HG02610 (cell line): ENCODE measurements at regions not wholly inside any gene's neighbourhood (a gene's known extent, or its start where the extent isn't known, plus 50 kb on each side); places are given as distances from the start of the nearest gene placed in this dataset.
A peak's percentile ranks its signal among the peaks of the same experiment; 100 is the strongest.
"Not testable (repeated sequence)": the region's sequence is repeated elsewhere in the genome, so short reads cannot be mapped to it uniquely, and the experiment has no call there.

Source experiments
- ATAC-seq: cut with Tn5 transposase; IDR thresholded peaks from one replicate; pipeline ENCODE4 v1.9.1; 2021; ENCODE audit warnings: mild to moderate bottlenecking, moderate library complexity; ENCODE audit not compliant: unreplicated experiment

DNA sequence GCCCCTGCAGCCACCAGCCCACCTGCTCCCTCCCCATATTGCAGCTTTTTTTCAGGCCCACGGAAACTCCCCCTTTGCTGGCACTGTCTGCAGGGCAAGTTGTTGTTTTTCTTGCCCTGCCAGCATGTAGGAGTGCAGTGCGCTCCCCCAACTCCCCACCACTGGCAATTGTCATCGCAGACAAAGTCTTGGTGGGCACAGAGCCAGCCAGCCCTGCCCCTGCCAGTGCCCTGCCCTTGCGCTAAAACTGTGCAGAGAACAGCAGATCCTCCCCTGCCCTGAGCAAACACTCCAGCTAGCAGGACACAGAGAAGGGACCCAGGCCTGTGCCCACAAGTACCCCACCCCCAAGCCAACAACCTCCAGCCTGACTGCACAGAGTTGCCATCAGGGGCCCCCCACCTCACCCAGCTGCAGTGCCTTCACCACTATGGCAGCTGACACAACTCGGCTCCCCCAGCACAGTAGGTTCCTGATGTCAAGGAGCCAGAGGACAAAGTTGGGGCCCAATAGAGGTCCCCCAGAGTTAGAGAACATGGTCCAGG is 158.1 kb upstream of the ARHGAP42 start:
- no peak for ATAC-seq

DNA sequence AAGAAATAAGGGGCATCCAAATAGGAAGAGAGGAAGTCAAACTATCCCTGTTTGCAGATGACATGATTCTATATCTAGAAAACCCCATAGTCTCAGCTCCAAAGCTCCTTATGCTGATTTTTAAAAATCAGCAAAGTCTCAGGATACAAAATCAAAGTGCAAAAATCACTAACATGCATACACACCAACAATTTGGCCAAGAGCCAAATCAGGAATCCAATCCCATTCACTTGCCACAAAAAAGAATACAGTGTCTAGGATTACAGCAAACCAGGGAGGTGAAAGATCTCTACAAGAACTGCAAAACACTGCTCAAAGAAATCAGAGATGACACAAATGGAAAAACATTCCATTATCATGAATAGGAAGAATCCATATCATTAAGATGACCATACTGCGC is 155.8 kb upstream of the ARHGAP42 start:
- ATAC-seq = not testable (repeated sequence)

DNA sequence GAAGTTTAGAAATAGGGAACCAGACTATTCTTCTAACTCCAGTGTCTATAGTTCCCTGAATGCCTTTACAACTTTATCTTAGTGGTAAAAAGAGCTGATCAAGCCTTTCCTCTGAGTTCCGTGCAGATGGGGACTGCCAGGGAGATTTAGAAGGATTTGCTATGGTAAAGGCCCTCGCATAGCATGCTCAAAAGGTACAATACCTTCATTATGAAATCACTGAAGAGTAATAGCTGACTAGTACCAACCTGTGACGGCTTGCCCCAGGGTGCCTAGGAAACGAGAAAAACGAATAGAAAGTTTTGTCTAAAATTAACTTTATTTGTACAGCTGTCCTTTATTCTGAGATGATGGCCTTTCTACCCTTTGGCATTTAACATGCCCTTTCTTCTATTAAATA is 150.1 kb upstream of the ARHGAP42 start:
- no peak for ATAC-seq

DNA sequence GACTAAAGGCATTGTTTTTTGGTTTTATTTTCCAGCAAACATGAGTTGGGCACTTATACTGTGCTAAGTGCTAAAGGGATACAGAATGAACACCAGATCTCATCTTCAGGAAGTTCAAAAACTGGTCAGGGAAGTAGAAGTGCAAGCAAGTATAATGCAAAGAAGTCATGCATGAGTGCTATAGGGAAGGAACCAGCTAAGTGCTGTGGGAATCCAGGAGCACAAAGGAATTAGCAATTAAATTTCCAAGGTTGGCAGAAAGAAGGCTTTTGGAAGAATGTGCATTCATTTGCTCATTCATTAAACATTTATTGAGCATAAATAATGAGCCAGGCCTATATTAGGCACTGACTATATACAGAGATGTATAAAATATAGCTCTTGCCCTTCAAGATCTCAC is 143.7 kb upstream of the ARHGAP42 start:
- no peak for ATAC-seq

DNA sequence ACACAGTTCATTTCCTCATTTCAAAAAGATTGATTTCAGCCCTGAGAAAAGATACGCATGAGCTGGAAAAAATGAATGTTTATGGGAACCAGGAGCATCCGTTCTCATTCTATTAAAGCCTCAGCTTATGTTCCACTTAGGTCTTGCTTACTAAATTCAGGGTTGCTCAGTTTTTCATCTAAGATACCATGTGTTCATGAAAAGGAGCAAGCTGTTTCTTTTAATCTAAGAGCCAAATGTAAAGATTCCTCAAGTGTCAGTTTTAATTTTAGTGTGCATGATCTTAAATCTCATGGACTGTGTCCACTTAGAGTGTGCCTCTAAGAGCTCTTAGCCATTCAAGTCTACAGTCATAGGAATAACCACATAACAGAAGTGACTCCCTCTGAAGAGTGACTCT is 141.5 kb upstream of the ARHGAP42 start:
- ATAC-seq = no peak

DNA sequence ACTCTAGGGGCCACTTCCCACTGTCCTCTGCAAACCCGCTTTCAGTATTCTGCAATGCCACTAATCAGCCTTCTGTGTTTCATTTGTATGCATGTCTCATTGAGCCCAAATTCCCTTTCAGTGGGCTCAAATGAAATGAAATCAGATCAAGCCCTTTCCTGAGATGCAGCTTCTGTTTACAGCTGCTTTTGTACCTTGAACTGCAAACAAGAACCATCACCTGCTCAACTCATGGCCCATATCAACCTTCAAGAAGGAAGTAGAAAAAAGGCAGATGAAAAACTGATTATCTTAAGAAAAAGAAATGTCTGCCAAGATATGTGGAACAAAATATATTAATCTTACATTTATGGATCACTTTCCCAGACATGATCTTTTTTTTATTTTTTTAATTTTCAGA is 141.1 kb upstream of the ARHGAP42 start:
- no peak for ATAC-seq

DNA sequence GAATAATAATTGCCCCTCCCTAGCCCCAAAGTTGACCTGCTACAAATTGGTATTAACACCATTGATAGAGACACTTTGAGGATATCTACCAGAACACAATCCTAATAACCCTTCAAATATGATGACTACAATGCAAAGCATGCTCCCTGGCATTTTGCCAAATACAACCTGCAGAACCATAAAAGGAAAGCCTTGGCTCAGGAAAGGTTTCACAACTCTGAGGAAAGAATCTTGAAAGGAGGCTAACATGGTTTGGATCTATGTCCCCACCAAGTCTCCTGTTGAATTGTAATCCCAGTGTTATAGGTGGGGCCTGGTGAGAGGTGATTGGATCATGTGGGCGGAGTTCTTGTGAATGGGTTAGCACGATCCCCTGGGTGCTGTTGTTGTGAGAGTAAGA is 140.4 kb upstream of the ARHGAP42 start:
- ATAC-seq = no peak

DNA sequence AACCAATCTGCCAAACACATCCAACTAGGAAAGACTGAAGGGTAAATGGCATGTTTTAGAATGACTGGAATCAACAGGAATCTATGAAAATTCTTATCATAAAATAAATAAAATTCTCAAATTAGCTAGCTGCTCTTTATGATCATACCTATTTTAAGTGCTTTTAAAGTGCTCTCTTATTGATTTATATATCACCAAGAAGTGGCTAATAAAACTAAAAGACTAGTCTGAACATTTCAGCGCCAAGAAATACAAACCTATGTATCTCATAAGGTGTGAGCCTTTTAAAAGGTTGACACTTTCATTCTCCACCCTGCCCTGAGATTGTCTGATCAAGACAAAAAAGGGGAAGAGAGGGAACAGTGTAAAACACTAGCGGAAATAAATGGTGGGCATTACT is 136.8 kb upstream of the ARHGAP42 start:
- no peak for ATAC-seq

DNA sequence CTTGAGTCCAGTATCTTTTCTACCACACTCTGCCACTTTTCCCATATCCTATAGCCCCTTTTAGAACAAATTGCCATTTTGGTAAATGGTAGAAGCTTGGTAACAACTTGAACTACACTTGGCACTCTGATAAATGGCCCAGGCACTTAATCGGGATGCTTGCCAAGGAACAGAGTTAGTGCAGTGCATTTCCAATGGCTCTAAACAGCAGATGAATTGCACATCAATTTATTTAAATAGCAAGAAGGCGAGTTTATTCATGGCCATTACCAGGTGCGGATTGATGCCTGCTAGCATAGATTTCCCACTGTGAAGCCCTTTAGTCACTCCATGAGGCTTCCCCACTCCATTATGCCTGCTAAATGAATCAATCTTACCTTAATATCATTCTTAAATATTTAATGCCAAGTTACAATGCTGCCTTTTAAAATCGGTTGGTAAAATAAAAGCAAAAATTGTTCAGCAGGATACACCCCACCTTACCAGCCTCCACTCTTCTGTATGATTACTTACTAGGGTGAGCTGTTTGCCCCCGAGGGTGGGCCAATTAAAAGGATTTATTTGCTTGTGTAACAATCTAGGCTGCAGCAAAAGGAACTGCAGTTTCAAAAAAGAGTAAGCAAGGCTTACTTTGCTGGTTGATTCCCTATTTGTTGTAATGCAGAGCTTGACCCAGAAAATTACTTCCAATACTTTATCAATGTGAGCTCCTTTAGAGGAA is 136.0 kb upstream of the ARHGAP42 start:
- no peak for ATAC-seq

DNA sequence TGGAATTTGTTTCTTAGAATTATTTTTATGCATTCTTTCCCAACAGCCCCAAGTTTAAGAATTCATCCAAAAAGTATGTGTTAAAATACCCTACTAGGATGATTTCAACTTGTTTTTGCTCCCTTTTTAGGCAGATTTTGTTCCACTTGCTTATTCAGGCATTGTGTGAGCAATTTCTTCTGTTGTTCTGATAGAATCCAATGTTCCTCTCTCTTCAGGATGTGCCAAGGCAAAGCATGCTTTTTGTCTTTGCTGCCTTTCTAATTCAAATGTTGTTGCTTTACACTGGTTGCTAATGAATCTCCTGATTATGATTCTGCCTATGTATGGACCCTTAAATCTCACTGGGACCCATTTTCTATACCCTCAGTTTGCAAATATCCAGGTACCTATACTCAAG is 131.2 kb upstream of the ARHGAP42 start:
- ATAC-seq = no peak

DNA sequence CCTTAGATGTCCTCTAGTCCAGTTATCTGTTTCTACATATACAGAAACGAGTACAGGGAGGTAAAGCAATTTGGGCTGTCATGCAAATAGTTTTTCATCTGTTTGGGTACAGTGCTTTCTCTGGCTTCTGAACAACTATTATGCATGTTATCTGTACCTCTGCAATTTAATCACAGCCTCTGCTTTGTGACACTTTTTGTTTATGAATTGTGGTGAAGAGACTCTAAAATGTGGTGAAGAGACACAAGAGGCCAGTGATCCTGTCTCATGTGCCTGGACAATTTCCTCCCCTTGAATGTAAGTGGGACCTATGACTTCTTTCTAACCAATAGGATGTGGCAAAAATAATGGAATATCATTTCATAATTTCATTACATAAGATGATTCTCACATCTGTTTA is 130.3 kb upstream of the ARHGAP42 start:
- no peak for ATAC-seq

DNA sequence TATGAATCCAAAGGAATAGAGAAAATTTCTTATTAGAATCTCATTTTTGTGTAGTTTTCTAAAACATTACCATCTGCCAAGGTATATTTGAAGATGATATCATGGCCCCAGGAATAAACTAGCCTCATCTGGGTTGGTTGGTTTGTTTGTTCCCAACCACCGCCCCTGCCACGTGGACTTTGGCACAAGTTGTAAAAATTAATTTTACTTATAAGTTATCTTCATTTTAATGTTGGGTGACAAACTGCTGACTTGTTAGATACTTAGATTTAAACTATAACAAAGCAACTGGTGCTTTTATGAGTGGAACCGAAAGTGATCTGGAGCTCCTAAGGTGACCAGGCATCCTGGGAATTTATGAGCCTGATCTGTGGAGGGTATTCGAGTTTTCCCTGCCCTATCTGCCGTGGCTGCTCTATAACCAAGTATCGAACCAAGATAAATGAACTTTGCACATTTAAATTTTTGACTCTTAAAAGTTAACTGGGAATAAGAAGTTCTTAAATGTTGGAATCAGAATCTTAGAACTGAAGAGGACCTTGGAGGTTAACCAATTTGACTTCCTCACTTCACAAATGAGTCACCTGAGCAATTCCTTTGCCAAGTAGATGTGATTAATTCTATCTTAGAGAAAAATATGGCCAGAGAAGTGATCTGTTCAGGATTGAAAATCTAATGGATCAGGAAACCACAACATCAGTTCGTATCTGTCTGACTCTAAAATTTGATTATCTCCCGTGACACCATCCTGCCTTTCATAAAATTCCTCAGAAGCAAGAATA is 129.1 kb upstream of the ARHGAP42 start:
- no peak for ATAC-seq

DNA sequence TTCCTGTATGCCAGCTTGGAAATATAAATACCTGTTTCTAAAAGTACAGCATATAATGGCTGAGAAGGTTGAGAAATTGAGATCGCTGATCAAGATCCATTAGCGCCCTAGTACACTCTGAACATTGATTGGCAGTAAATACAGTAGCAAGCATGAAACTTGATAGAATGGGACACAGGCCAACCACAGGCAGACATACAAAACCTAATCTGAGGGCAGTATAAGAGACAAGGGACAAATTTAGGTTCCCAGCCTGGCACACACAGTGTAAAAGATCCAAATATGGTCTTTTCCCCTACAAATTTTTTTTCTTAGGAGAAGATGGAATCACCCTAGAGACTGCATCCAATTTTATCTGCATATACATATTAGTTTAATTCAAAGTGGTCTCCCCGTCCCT is 126.5 kb upstream of the ARHGAP42 start:
- ATAC-seq = no peak

DNA sequence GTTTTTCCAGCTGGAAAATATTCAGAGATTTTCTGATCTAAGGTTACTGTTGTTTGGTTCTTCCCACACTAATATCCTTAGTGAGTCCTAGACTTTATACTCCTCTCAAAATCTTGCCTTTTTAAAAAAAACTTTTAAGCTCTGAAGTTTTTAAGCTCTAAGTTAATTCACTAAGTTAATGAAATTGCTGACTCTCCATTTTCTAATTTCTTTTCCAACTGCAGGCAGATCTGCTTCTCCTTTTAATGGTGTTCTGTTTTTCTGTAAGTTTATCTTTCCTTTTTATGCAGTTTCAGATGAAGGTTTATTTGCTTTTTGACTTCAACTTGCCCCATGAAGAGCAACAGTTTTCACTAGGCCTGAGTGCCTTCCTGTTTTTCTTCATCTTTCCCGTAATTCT is 125.8 kb upstream of the ARHGAP42 start:
- no peak for ATAC-seq

DNA sequence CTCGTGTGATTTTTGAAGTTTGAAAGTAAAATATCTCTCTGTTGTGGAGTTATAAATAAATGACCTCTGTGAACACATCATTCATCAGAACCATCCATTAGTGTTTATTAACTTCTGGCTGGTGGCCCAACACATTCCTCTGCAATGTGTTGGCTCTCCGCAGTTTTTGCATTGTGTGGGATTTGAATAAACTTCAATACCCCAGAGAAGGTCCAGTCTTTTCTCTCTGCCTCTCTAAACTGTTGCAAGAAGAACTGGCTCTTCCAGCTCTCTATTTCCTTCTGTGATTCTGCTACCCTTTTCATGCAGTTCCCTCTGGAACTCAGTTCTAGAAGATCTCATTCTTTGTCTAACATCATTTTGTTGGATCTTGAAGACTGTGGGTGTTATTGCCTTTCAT is 125.0 kb upstream of the ARHGAP42 start:
- no peak for ATAC-seq

DNA sequence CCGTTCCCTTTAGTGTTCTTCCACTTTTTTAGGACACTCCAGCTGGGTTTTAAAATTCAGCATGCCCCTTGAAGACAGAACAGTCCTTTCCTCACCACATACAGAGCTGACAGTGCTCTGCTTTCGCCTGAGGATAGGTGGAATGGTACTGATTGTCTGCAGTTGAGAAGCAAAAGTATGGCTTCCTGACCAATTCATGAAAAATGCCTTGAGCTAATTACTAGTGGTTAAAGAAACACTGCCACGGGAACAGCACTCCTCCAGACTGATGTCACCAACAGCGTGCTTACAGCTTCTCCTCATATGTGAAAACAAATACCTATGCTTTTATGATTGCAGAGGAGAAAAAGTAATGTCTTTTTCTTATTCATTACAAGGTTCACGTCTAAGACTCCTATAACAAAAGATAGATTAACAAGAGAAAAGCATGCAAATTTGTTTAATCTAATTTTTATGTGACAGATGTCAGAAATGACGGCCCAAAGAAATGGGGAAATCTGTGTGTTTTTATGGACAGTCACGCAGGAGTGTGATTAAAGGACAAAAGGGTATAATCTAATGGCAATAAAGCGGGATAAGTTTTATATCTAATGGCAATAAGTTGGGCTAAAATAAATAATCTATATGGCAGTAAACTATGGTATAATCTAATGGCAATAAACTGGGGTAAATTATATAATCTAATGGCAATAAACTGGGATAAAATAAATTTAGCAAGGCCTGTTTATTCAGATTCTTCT is 123.4 kb upstream of the ARHGAP42 start:
- ATAC-seq = no peak

DNA sequence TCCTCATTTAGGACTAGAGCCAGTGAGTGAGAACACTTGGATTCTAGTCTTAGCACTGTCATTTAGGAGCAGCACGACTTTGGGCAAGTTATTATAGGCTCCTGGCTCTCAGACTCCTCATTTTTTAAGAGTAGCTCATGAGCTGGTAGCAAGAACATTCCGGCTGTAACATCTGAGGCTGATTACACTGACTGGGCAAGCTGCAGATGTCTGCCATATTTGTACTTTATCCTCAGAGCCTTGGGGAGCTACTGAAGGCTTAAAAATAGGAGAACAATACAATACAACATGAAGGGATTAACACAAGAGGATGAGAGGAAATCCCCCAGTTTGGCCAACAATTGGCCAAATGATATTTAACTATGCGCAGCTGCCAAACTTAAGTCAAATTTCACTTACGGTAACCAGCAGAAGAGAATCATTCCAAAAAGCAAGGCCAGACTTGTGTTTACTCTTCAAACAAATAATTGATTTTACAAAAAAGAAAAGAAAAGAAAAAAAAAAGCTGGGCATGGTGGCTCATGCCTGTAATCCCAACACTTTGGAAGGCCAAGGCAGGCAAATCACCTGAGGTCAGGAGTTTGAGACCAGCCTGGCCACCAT is 113.1 kb upstream of the ARHGAP42 start:
- ATAC-seq = no peak

DNA sequence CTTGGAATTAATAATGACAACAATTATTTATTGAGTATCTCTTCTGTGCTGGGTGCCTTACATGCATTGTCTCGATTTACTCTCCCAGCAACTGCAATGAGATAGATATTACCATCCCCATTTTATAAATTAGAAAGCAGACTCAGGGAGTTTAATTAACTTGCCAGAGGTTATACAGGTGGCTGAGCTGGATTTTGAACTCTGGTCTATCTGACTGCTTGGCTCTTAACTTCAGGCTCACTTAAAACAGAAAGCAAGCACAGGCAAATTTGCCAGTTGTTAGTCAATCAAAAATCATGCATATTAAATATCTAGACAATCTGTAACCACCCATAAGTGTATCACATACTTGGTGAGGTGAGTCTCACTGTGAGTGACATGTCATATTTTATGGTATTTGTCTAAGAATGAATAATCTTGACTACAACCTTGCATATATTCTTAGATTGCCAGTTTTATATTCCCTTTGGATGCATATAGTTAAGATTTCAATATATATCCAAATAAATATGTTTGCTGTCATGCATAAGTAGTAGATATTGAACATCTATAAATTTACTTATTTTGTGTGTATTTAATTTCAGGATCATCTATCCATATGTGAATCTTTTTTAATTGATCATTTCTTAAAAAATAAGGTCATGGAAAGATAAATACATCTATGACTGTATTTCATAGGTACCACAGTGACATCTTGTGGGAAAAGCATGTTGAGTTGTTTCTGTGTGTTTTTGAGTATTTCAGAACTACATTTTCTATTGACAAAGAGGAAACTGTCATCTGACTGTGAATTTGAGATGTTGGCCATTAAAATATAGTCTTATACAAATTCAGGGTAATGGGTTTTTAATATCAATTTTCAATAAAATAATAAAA is 112.0 kb upstream of the ARHGAP42 start:
- no peak for ATAC-seq

DNA sequence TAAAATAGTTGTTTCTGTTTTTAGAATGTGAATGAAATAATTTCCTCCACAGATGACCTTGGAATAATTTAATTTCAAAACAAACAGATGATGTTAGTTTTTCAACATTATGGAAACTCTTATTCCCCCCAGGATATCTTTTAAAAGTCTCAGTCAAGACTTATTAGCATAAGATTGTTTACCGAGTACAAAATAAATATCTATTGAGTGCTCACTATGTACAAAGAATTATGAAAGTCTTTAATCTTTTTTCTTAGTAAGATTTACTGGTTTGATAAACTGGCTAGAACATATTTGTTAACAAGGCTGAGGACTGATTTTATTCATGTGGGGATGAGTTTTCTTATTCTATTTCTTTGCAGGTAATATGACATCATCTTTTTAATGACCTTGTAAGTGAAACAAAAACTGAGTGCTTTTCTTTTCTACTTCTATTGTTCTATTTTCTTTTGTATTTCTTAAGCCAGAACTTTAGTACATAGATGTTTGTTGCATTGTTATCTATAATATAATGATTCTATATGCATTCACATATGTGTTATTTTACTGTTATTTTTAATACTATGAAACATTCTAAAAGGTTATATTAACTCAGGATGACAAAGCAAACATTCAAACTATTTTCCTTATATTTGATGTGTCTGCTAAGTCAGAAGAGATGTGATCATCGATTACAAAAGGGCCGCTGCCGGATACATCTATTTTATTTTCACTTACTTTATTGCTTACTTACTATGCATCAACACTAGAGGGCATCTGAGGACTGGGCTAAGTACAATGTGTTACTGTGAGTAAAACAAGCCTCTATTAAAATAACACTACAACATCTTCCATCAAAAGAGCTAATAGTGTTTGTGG is 111.0 kb upstream of the ARHGAP42 start:
- peak; percentile 89 for ATAC-seq

DNA sequence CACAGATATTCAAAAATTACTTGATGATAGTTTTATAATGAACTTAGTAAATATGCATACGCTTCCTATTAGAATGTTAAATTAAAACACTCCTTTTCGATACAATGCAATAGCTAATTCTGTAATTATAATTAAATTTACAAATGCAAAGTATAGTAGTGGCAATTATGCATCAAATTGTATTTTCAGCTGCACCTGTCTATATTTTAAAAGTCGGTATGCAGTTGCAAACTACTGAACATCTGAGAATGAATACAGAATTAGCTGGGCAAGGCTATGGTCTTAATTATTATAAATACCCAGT is 110.4 kb upstream of the ARHGAP42 start:
- ATAC-seq = no peak
